GM18909 (cell line): ENCODE measurements at regions not wholly inside any gene's neighbourhood (a gene's known extent, or its start where the extent isn't known, plus 50 kb on each side); places are given as distances from the start of the nearest gene placed in this dataset.

Experiments
- ATAC-seq: cut with Tn5 transposase; IDR thresholded peaks from one replicate; pipeline ENCODE4 v1.9.1; 2021; ENCODE audit warnings: mild to moderate bottlenecking; ENCODE audit not compliant: unreplicated experiment, poor library complexity

GRCh38 chrX:69000877-69001276 is 164.4 kb downstream of the PJA1 start:
- ATAC-seq: no peak

GRCh38 chrX:68999931-69000330 is 165.3 kb downstream of the PJA1 start:
- no peak for ATAC-seq

- ATAC-seq: no peak
Observed at GRCh38 chrX:68999356-68999755, 165.9 kb downstream of the PJA1 start.

- ATAC-seq: no peak
Observed at GRCh38 chrX:68998716-68999115, 166.5 kb downstream of the PJA1 start.

GRCh38 chrX:68997911-68998310 is 167.3 kb downstream of the PJA1 start:
- ATAC-seq: no peak

- no peak for ATAC-seq
Observed at GRCh38 chrX:68997511-68997910, 167.7 kb downstream of the PJA1 start.

GRCh38 chrX:68995780-68996551 is 167.1 kb downstream of the EFNB1 start:
- no peak for ATAC-seq

- ATAC-seq: no peak
Observed at GRCh38 chrX:68995386-68995779, 166.6 kb downstream of the EFNB1 start.

- no peak for ATAC-seq
Observed at GRCh38 chrX:68994891-68995255, 166.1 kb downstream of the EFNB1 start.

- no peak for ATAC-seq
Observed at GRCh38 chrX:68994135-68994890, 165.5 kb downstream of the EFNB1 start.

- no peak for ATAC-seq
Observed at GRCh38 chrX:68992821-68993397, 164.1 kb downstream of the EFNB1 start.

GRCh38 chrX:68991691-68992345 is 163.0 kb downstream of the EFNB1 start:
- ATAC-seq: no peak

- no peak for ATAC-seq
Observed at GRCh38 chrX:68990948-68991347, 162.1 kb downstream of the EFNB1 start.

- no peak for ATAC-seq
Observed at GRCh38 chrX:68989865-68990606, 161.2 kb downstream of the EFNB1 start.

- no peak for ATAC-seq
Observed at GRCh38 chrX:68989456-68989855, 160.6 kb downstream of the EFNB1 start.

- ATAC-seq: no peak
Observed at GRCh38 chrX:68988865-68989264, 160.0 kb downstream of the EFNB1 start.

- ATAC-seq: no peak
Observed at GRCh38 chrX:68985135-68985755, 156.4 kb downstream of the EFNB1 start.

- no peak for ATAC-seq
Observed at GRCh38 chrX:68983004-68983857, 154.4 kb downstream of the EFNB1 start.

- ATAC-seq: no peak
Observed at GRCh38 chrX:68982476-68982875, 153.7 kb downstream of the EFNB1 start.
